A673 (cell line): ENCODE measurements at regions not wholly inside any gene's neighbourhood (a gene's known extent, or its start where the extent isn't known, plus 50 kb on each side); places are given as distances from the start of the nearest gene placed in this dataset.

Experiments used
- BruUV-seq: library from RNA; stranded (reverse); fragments of 400-500 nt; replicated peaks from 2 replicates; lab custom pipeline; 2021; lab: Mats Ljungman, UMichigan
- CTCF ChIA-PET: fragments of 300-600 bp; sonication (Branson Sonifier 250); formaldehyde crosslinking; loops from one replicate; lab custom pipeline; 2022; ENCODE audit warnings: antibody characterized with exemption; lab: Charles Lee
- POLR2A ChIA-PET: fragments of 300-600 bp; sonication (Branson Sonifier 250); formaldehyde crosslinking; loops from one replicate; lab custom pipeline; 2022; ENCODE audit warnings: antibody characterized with exemption; ENCODE audit not compliant: low non-redundant PET; lab: Charles Lee
- DNase-seq: peaks from one replicate; pipeline ENCODE4 v3.0.0-alpha.2; 2015; ENCODE audit warnings: low spot score
- H3K27ac ChIP-seq: fragments of 200-600 bp; sonication (generic); 2 replicates; pipeline ENCODE4 v1.5.1; 2016; ENCODE audit warnings: mixed run types, low read depth, mild to moderate bottlenecking, mixed read lengths, antibody characterized with exemption, low read length; ENCODE audit not compliant: poor library complexity, severe bottlenecking
- H3K27me3 ChIP-seq: fragments of 200-600 bp; sonication (generic); replicated peaks from 2 replicates; pipeline ENCODE4 v1.6.1; 2017; ENCODE audit warnings: mixed run types, low read depth, mild to moderate bottlenecking, mixed read lengths, antibody characterized with exemption, low read length; ENCODE audit not compliant: insufficient read depth, poor library complexity
- H3K36me3 ChIP-seq: fragments of 200-600 bp; sonication (generic); 2 replicates; pipeline ENCODE4 v1.6.1; 2016; ENCODE audit warnings: mixed run types, mild to moderate bottlenecking, mixed read lengths, antibody characterized with exemption, low read length; ENCODE audit not compliant: insufficient read depth, poor library complexity, severe bottlenecking
- H3K4me1 ChIP-seq: fragments of 200-600 bp; sonication (generic); 2 replicates; pipeline ENCODE4 v1.6.1; 2017; ENCODE audit warnings: mixed run types, mild to moderate bottlenecking, mixed read lengths, antibody characterized with exemption, low read length; ENCODE audit not compliant: insufficient read depth, poor library complexity, severe bottlenecking
- H3K4me3 ChIP-seq: fragments of 200-600 bp; sonication (generic); 2 replicates; pipeline ENCODE4 v1.5.1; 2016; ENCODE audit warnings: low read depth, mixed run types, mild to moderate bottlenecking, mixed read lengths, low read length; ENCODE audit not compliant: poor library complexity, severe bottlenecking
- H3K9me3 ChIP-seq: fragments of 200-600 bp; sonication (generic); 2 replicates; pipeline ENCODE4 v1.6.1; 2016; ENCODE audit warnings: mixed run types, low read depth, mild to moderate bottlenecking, mixed read lengths, antibody characterized with exemption, low read length; ENCODE audit not compliant: poor library complexity, severe bottlenecking
- EZH2 ChIP-seq: fragments of 200-600 bp; sonication (generic); IDR thresholded peaks from 2 replicates; pipeline ENCODE4 v1.6.1; 2017; ENCODE audit warnings: borderline replicate concordance, low read depth, mild to moderate bottlenecking, mixed read lengths, antibody characterized with exemption, low read length; ENCODE audit not compliant: poor library complexity, severe bottlenecking
- intact Hi-C: fragments of 100-400 bp; cut with micrococcal nuclease; formaldehyde crosslinking; loops from one replicate; pipeline ENCODE4 v1.10.0; 2022; ENCODE audit not compliant: unreplicated experiment
- TF ChIP-seq, protein P1 (sequence below): fragments of 300-800, 200-600 bp; sonication (generic); conservative IDR thresholded peaks from 2 replicates; pipeline ENCODE4 v1.5.1; 2017; ENCODE audit warnings: low read depth, mild to moderate bottlenecking, antibody characterized with exemption, low read length, moderate library complexity, mixed read lengths

DNA sequence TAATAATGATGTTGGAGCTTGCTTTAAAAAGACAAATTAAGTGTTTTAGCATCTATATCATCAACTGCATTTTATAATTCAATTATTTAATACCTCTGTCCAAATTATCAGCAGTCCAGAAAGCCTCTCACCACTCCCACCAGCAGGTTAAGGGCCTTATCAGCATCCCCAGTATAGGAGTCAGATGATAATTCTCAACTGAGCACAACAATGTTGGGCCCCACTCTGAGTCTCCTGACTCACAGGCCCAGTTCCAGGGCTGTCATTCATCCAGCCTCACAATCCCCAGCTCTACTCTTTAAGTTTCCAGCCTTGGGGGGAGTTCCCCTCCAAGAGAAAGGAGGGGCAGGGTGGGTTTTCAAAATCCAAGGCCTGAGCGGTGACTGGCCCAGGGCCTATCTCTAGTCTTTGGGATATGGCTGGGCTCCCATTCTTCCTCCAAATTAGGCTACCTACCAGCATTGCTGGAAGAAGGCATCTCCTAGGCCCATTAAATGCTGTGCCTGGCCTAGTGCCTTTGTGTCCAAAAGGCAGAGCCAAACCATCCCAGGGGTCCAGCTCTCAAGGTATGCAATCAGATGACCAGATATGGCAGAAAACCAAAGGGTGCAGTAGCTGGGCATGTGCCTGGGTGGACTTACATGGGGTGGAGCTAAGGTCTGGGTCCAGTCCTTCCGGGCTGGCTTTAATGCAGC, 134.1 kb downstream of the GLUL start:
- ChIA-PET POLR2A (no interaction called here), CTCF (no interaction called here)
- intact Hi-C loops, result no loop called here

DNA sequence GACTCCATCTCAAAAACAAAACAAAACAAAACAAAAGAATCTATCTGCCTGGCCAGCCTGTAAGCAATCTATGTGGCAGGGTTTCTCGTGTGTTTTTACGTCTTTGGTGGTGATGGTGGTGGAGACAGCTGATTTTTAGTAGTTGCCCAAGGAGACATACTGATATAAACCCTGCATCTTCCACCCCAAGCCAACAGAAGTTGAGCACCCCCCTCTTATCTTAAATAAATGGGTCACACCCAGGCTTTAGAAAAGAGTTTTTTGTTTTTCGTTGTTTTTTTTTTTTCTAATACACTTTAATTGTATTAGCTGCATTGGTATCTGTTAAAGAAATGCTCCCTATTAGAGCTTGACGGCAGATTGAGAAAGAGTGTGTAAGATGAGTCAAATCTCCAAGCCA, 134.7 kb downstream of the GLUL start:
- TF ChIP-seq EZH2, result no peak
- TF ChIP-seq, protein P1, sequence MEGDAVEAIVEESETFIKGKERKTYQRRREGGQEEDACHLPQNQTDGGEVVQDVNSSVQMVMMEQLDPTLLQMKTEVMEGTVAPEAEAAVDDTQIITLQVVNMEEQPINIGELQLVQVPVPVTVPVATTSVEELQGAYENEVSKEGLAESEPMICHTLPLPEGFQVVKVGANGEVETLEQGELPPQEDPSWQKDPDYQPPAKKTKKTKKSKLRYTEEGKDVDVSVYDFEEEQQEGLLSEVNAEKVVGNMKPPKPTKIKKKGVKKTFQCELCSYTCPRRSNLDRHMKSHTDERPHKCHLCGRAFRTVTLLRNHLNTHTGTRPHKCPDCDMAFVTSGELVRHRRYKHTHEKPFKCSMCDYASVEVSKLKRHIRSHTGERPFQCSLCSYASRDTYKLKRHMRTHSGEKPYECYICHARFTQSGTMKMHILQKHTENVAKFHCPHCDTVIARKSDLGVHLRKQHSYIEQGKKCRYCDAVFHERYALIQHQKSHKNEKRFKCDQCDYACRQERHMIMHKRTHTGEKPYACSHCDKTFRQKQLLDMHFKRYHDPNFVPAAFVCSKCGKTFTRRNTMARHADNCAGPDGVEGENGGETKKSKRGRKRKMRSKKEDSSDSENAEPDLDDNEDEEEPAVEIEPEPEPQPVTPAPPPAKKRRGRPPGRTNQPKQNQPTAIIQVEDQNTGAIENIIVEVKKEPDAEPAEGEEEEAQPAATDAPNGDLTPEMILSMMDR, result no peak
- no peak for DNase-seq
- ChIA-PET POLR2A (no interaction called here), CTCF (no interaction called here)
- Histone ChIP-seq H3K4me1 (no peaks in the 10 kb centered on the region), H3K9me3 (no peaks in the 10 kb centered on the region), H3K36me3 (no peaks in the 10 kb centered on the region), H3K27me3 (no peaks in the 10 kb centered on the region), H3K4me3 (no peak overlapping the region), H3K27ac (no peak overlapping the region)
- intact Hi-C loops, result no loop called here
- BruUV-seq, result no TSS peak

More for the DNA sequence above, 134.1 kb downstream of the GLUL start:
- Histone ChIP-seq H3K27me3 (no peaks in the 10 kb centered on the region), H3K27ac (no peak overlapping the region), H3K4me3 (no peak overlapping the region), H3K9me3 (no peaks in the 10 kb centered on the region), H3K4me1 (no peaks in the 10 kb centered on the region), H3K36me3 (no peaks in the 10 kb centered on the region)
- no peak for TF ChIP-seq EZH2
- TF ChIP-seq, protein P1, result no peak
- BruUV-seq, result no TSS peak
- no peak for DNase-seq

DNA sequence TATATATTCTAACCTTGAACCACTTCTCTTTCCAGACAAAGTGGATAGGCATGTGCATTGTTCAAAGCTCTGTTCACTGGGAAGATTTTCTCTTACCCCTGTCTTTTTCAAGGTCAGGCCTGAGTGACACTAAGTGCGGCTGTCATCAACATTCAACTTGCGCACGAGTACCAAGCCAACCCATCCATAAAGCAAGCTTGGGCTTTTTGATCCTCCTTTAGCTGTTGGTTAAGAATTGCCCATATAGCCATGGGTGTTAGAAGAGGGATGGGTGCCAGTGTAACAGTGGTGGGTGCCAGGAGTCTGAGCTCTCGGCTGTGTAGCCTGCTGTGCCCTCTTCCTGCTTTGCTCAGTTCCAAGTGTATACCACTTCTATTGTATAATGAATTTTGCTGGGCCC, 136.1 kb downstream of the GLUL start:
- BruUV-seq, result no TSS peak
- H3K27me3 ChIP-seq, result no peaks in the 10 kb centered on the region
- no peaks in the 10 kb centered on the region for H3K36me3 ChIP-seq
- H3K4me3 ChIP-seq, result no peak overlapping the region
- no peak for DNase-seq
- POLR2A ChIA-PET, result no interaction called here
- no peak for TF ChIP-seq EZH2
- TF ChIP-seq, protein P1, result no peak
- no peak overlapping the region for H3K27ac ChIP-seq
- CTCF ChIA-PET, result no interaction called here
- H3K4me1 ChIP-seq, result no peaks in the 10 kb centered on the region
- intact Hi-C loops, result no loop called here
- no peaks in the 10 kb centered on the region for H3K9me3 ChIP-seq
